GM18870 (cell line): ENCODE measurements at regions not wholly inside any gene's neighbourhood (a gene's known extent, or its start where the extent isn't known, plus 50 kb on each side); places are given as distances from the start of the nearest gene placed in this dataset.
A peak's percentile ranks its signal among the peaks of the same experiment; 100 is the strongest.
"Not testable (repeated sequence)": the region's sequence is repeated elsewhere in the genome, so short reads cannot be mapped to it uniquely, and the experiment has no call there.

Source experiments
- ATAC-seq: cut with Tn5 transposase; IDR thresholded peaks from one replicate; pipeline ENCODE4 v1.9.1; 2021; ENCODE audit warnings: moderate library complexity; ENCODE audit not compliant: unreplicated experiment

- no peak for ATAC-seq
Observed at GRCh38 chr21:24628536-24628935, 978.7 kb downstream of the MRPL39 start.

DNA sequence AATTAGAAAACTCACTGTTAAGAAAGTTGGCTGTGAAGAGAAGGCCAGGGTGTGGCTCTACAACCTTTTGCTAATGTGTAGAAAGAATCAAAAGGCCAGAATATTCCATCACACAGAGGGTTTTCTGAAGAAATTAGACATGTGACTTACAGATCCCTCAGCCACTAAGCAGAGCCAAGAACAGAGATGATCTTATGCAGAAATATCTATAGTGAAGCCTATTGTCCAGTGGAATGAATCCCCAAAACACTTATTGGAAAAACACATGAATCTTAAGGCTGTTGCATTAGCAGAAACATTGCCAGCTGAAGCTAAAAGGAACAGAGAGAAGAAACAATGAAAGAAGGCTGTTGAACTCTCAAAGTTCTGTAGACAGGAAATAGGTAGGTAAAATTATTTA, 979.2 kb downstream of the MRPL39 start:
- ATAC-seq, result no peak

- no peak for ATAC-seq
Observed at GRCh38 chr21:24617819-24618218, 989.5 kb downstream of the MRPL39 start.

- ATAC-seq, result no peak
Observed at GRCh38 chr21:24594082-24594481, 1013.2 kb downstream of the MRPL39 start.

GRCh38 chr21:24590261-24590660, 1017.0 kb downstream of the MRPL39 start:
- ATAC-seq, result no peak

GRCh38 chr21:24583473-24583872, 1023.8 kb downstream of the MRPL39 start:
- no peak for ATAC-seq

GRCh38 chr21:24577301-24577700, 1030.0 kb downstream of the MRPL39 start:
- no peak for ATAC-seq

- ATAC-seq, result no peak
Observed at GRCh38 chr21:24561291-24561690, 1046.0 kb downstream of the MRPL39 start.

DNA sequence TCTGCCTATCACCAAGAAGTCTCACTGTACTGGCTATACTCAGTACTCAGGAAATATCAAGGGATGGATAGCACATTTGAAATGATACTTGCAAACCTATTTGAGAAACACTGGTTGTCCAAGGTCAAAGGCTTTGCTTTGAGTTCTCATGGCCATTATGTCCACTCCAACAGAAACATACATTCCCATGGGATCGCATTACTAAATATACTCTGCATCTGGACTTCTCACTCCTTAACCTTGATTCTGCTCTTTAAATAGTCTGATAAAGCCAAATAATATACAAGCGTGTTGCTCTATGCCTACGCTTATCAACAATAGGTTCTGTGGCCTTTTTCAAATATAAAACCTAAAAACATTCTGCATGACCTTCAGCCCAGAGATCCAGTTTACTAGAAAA, 1054.8 kb downstream of the MRPL39 start:
- no peak for ATAC-seq

GRCh38 chr21:24545807-24546361, 1061.4 kb downstream of the MRPL39 start:
- ATAC-seq, result no peak

DNA sequence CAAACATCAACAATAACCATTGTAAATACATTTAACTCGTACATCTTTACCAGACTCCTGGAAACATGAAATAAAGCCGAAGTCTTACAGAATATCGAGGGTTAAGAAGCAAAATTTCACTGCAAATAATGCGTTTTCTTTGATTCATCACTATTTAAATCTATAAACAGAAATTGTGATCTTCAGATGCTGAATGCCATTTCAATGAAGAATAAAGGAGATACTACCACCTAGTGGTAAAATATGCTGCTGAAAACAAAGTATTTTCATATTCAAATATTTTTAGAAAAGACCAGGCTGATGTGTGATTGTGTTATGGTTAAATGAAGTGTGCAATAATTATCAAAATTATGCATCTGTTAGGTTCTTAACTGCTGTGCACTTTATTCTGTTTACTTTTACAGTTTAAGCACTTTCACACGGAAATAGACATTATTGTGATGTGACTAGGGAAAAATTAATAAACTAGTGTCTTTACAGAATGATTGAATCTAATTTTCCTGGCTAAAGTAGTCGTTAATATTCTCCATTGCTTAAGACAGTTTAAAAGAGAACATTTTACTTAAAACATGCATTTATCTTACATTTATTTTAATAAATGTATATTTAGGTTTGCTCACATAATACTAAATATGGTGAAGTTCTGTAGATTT, 1093.1 kb downstream of the MRPL39 start:
- ATAC-seq, result no peak

DNA sequence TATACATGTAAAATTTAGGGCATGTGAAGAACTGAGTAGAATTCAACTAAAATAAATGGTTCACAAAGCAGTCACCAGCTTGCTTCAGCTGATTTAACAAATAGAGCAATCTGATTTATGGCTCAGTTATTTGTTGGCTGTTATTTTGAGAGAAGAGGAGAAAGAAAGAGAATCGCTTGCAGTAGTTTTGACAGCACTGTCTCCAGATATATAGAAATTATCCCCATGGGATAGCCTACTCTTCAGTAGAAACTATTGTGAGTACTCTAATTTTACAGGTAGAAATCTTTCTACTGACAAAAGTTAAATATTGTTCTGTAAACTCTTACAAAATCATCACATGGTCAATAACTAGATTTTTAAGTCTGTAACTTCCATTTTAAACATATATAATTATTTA, 1098.2 kb downstream of the MRPL39 start:
- ATAC-seq, result no peak

DNA sequence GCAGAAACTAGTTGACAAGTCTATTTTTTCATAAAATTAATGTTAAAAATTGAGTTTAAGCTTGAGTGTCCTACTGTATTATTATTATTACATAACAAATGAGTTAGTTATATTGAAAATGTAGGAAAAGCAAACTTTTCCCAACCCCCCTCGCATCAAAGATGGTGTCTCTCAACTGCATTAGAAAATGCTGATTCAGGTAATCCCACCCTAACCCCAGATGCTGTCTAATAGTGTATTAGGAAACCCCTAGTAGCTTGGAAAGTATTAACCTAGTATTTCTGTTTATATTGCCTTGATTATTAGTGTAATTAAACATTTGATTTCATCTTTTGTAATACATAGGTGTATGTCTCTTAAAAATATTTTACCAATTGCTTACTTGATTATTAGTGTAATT, 1120.3 kb downstream of the MRPL39 start:
- ATAC-seq, result no peak

GRCh38 chr21:24483361-24483760, 1123.9 kb downstream of the MRPL39 start:
- not testable (repeated sequence) for ATAC-seq

GRCh38 chr21:24470852-24471251, 1136.4 kb downstream of the MRPL39 start:
- ATAC-seq, result no peak

- no peak for ATAC-seq
Observed at GRCh38 chr21:24456358-24456757, 1150.9 kb downstream of the MRPL39 start.

DNA sequence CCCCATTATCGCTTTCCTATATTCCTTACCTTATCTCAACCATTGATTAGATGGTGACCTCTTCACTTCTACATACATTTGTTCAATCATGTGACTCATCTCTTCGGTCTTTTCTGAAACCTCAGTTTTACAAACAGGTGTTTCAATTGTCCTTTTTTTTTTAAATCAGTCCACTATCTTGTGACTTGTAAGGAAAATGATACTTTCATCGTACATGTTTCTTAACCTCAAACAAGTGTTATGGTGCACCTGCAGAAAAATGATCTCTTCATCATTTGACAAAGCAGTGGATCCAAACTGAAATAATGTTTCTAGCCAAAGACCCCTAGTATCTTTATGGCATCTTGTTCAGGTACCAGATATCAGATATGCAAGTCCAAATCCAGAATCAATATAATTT, 1157.2 kb downstream of the MRPL39 start:
- ATAC-seq, result no peak

GRCh38 chr21:24445517-24445916, 1161.8 kb downstream of the MRPL39 start:
- ATAC-seq, result no peak

DNA sequence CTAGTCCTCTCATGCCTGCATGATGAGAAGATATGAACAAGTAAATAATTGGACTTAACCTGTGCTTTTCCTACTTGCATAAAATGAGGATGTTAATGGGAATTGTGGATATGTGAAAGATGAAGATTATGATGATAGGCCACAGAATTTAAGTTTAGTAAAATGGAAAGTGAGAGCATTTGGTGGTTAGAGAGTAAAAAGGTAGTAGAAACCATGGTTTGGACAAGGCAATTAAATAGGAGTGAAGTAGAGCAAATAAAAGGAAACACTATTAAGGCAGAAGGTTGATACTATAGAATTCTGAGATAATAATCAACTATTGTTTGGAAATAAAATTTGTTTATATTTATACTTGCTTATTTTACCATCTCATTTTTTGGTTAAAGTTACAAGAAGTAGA, 1162.5 kb downstream of the MRPL39 start:
- no peak for ATAC-seq

GRCh38 chr21:24436236-24436635, 1171.0 kb downstream of the MRPL39 start:
- ATAC-seq, result no peak

DNA sequence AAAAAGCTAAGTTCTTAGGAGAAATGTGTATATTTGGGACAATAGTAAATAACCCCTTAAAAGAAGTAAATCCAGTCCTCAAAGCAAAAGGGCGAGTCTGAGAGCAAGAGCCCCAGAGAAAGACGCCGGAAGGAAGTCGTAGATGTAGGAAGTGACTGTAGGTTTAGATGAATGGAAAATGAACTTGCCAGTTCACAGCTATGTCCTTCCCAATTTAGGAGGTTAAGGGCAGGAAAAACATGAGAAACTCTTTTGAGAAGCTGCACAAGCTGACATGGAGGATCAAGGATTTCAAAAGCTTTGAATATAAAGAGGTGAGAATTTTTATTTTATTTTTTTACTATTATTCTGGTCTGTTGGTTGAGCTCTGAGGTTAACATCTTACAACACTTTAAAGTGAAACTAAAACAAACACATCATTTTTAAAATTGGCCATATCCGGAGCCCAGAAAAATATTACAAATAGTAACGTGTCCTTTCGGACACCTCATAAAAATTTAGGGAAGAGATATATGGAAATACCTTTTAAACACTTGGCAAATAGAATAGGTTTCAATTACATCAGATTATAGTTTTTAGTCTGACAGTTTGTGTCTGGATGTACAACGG, 1178.6 kb downstream of the MRPL39 start:
- ATAC-seq, result peak; percentile 84

GRCh38 chr21:24424776-24425175, 1182.5 kb downstream of the MRPL39 start:
- ATAC-seq, result no peak

DNA sequence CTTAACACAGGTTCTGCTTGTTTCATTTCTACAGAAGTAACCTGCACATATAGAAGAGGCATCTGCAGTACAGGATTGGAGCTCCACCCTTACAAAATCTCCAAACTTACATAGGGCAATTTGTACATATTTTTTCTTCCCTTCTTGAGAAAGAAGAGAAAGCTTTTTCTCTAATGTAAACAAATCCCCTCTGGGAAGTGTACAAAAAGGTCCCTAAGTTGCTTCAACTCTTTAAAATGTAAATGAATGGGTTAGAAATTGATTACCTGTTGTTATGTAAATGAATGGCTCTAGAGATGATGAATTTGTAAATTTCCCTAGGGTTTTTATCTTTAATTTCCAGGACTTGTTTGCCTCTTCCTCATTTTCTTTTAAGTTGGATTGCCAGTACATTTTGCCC, 1183.7 kb downstream of the MRPL39 start:
- ATAC-seq, result no peak
